ENCODE measurements at regions not wholly inside any gene's neighbourhood (a gene's known extent, or its start where the extent isn't known, plus 50 kb on each side); places are given as distances from the start of the nearest gene placed in this dataset.

DNA sequence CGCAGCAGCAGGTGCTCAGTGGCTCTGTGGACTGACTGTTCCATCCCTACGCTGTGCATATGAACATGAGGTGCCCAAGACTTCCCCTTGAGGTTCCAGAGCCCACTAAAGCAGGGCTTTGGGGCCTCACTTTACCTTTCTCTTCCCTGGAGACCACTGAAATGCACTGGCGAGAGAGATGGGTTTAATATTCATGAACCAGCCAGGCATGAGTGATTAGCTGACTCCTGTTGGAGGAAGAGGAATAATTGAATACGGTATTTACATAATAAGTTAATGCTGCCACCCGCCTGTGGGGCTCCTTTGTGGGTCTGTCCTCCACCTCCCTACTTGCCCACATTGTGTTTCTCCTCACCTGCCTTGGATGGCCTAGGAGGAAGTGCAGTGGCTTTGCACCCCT, 263.4 kb downstream of the TLE3 start:
- TF ChIP-seq, protein P1, sequence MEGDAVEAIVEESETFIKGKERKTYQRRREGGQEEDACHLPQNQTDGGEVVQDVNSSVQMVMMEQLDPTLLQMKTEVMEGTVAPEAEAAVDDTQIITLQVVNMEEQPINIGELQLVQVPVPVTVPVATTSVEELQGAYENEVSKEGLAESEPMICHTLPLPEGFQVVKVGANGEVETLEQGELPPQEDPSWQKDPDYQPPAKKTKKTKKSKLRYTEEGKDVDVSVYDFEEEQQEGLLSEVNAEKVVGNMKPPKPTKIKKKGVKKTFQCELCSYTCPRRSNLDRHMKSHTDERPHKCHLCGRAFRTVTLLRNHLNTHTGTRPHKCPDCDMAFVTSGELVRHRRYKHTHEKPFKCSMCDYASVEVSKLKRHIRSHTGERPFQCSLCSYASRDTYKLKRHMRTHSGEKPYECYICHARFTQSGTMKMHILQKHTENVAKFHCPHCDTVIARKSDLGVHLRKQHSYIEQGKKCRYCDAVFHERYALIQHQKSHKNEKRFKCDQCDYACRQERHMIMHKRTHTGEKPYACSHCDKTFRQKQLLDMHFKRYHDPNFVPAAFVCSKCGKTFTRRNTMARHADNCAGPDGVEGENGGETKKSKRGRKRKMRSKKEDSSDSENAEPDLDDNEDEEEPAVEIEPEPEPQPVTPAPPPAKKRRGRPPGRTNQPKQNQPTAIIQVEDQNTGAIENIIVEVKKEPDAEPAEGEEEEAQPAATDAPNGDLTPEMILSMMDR (IDR thresholded peaks at IDR 0.05; ENCODE audit: low read depth, low read length, missing input control) = no peak
- TF ChIP-seq, protein P2, sequence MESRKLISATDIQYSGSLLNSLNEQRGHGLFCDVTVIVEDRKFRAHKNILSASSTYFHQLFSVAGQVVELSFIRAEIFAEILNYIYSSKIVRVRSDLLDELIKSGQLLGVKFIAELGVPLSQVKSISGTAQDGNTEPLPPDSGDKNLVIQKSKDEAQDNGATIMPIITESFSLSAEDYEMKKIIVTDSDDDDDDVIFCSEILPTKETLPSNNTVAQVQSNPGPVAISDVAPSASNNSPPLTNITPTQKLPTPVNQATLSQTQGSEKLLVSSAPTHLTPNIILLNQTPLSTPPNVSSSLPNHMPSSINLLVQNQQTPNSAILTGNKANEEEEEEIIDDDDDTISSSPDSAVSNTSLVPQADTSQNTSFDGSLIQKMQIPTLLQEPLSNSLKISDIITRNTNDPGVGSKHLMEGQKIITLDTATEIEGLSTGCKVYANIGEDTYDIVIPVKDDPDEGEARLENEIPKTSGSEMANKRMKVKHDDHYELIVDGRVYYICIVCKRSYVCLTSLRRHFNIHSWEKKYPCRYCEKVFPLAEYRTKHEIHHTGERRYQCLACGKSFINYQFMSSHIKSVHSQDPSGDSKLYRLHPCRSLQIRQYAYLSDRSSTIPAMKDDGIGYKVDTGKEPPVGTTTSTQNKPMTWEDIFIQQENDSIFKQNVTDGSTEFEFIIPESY (IDR thresholded peaks at IDR 0.05) = no peak
- TF ChIP-seq RAD21 (IDR thresholded peaks at IDR 0.05) (no peak), JUND (IDR thresholded peaks at IDR 0.05) (no peak), TAF1 (conservative IDR thresholded peaks at IDR 0.05) (no peak), SP1 (IDR thresholded peaks at IDR 0.05) (no peak)

Measured in liver (tissue), 3 donors.